DMS153 (cell line): ENCODE measurements at regions not wholly inside any gene's neighbourhood (a gene's known extent, or its start where the extent isn't known, plus 50 kb on each side); places are given as distances from the start of the nearest gene placed in this dataset.

Source experiments
- DNase-seq: peaks from one replicate; lab custom pipeline; 2025; lab: John Stamatoyannopoulos, UW

GRCh38 chr3:124243177-124243859 is 251.4 kb upstream of the ROPN1 start:
- DNase-seq, result peak; percentile 75

DNA sequence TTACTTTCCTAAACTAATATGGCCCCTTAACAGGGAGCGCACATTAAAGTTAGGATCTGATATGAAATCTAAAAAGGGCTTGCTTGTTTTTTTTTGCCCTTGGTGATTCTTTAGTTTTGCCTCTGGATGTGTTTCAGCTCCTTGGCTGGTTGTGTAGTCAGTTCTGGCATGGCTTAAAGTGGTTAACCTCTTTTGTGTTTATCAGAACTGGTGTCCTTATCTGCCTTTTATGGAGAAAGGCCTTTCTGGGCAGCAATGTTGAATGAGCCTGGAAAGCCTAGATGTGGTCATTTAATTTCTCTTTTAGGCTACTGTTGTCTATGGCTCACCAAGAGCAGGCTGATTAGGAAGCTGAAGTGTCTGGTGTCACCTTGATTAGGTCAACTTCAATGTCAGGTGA is 254.5 kb upstream of the ROPN1 start:
- no peak for DNase-seq

GRCh38 chr3:124246949-124247348 is 255.0 kb upstream of the ROPN1 start:
- peak; percentile 37 for DNase-seq

- no peak for DNase-seq
Measured at GRCh38 chr3:124248471-124249028, 256.6 kb upstream of the ROPN1 start.

DNA sequence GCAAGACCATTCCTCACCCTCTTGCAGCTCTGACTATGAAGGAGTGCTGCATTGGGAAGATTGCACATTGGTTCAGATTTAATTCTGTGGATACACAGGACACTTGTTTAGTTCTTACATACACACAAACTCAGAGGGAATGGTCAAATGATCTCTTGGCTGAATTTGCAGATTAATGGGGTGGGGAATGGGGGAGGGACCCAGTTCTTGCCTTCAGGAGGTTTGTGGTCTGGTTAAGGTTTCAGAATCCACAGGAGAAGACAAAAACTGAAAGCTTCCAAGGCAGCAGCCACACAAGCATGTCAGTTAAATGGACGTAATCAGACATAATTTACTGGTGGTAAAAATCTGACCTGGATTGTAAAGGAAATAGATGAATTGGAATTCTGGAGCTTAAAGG is 257.1 kb upstream of the ROPN1 start:
- DNase-seq, result no peak

DNA sequence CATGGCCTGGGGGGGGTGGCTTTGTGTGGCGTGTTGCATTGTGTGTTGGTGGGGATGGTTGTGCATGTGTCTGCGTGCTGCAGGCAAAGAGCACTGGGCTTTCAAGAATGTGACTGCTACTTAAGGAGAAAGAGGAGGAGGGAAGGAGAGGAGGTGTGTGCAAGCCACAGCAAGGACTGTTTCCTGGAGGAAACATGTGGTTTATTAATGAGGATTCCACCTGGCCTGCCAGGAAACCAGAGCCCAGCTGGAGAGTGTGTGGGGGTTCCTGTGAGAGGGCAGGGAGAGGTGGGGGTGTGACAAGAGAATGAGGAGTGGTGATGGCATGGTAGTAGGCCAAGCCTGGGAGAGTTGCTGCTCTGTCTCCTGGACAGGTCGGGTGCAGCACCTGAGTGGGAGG is 258.1 kb upstream of the ROPN1 start:
- DNase-seq, result no peak

GRCh38 chr3:124256156-124256555 is 264.2 kb upstream of the ROPN1 start:
- no peak for DNase-seq

DNA sequence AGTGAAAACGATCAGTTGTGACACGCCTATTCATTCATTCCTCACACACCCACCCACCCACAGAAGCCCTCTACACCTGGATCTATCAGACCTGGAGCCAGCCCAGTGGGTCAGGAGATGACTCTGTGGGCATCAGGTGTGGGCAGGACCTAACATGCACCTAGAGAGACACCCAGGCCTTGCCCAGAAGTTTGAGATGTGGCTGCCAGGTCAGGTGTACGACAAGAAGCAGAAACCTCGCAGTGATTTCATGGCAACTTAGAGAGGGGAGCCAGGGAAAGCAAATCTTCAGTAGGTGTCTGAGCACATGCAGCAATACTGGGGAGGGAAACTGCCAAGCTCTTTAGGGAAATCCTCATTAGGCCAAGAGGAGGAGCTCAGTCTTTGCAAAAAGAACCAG is 264.7 kb upstream of the ROPN1 start:
- no peak for DNase-seq

- no peak for DNase-seq
Measured at GRCh38 chr3:124257336-124257864, 265.5 kb upstream of the ROPN1 start.

GRCh38 chr3:124258057-124258500 is 266.2 kb upstream of the ROPN1 start:
- peak; percentile 15 for DNase-seq

- no peak for DNase-seq
Measured at GRCh38 chr3:124260206-124260915, 268.4 kb upstream of the ROPN1 start.

DNA sequence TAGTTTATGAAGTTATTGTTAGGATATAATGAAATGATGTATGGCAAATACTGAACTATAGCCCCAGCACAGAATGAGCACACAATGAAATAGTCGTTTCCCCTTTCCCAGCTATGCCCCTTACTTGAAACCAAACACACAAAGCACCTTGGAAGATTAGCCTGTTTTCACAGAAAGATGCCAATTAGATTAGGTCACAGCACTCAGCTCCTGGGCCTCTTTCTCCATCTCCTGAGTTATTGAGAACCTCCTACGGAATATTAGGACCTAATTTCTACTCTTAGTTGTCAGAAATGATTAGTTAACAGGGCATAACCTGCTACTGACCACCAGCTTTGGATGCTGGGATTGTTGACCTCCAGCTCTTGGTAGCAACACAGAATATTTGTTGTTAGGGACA is 269.4 kb upstream of the ROPN1 start:
- DNase-seq, result no peak

GRCh38 chr3:124263168-124263567 is 271.2 kb upstream of the ROPN1 start:
- DNase-seq, result peak; percentile 40

DNA sequence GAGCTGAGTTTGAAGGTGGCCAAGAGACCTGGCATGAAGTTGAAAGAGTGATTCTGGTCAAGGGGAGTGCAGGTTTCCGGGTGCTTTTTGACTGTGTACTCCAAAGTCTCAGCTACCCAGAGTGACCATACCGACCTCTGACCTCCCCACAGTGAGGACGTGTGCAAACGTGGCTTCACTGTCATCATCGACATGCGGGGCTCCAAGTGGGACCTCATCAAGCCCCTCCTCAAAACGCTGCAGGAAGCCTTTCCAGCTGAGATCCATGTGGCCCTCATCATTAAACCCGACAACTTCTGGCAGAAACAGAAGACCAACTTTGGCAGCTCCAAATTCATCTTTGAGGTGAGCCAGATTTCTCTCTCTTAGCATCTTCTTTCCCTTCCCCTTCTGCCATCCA is 272.4 kb upstream of the ROPN1 start:
- DNase-seq, result no peak

GRCh38 chr3:124266487-124266886 is 274.6 kb upstream of the ROPN1 start:
- DNase-seq, result peak; percentile 94

DNA sequence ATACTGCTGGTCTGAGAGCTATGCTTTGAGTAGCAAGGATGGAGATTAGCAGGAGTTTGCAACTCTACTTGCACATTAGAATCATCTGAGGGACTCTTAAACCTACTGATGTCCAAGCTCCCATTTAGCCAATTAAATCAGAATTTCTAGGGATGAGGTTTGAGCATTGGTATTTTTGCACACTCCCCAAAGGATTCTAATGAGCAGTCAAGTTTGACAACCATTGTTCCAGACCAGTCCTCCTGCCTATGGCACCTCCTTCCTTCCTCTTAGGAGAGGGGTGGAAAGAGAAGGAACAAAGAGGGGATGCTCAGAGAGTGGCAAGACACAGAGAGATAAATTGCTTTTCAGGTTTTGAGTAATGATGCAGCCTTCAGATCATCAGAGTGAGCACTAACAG is 275.5 kb upstream of the ROPN1 start:
- DNase-seq, result no peak

GRCh38 chr3:124268355-124268754 is 276.4 kb upstream of the ROPN1 start:
- DNase-seq, result no peak

GRCh38 chr3:124269619-124270018 is 277.7 kb upstream of the ROPN1 start:
- no peak for DNase-seq

DNA sequence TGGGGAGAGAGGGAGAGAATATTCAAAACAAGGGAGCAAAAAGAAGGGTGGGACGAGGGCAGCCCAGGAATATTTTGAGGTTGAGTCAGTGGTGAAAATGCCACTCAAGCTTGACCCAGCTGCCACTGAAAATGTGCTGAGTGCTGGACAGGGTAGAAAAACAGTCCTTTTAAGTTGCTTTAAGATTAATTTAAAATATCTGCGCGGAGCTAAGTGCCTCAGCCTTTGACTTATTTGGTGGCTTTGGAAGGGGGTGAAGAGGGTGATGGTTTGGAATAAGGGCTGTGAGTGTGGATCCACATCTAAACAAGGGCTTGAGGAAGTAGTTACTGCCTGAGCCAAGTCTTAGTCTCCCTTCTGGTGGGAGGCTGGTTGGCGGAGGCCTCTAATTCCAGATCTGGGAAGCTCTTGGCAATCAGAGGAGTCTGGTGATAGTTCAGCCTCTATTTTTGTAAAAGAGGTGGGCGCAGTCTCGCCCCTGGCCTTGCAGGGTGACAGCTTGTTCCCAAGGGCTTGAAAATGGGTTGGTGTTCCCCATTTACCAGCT is 280.8 kb upstream of the ROPN1 start:
- DNase-seq, result no peak

GRCh38 chr3:124273651-124274050 is 281.7 kb upstream of the ROPN1 start:
- DNase-seq, result no peak

DNA sequence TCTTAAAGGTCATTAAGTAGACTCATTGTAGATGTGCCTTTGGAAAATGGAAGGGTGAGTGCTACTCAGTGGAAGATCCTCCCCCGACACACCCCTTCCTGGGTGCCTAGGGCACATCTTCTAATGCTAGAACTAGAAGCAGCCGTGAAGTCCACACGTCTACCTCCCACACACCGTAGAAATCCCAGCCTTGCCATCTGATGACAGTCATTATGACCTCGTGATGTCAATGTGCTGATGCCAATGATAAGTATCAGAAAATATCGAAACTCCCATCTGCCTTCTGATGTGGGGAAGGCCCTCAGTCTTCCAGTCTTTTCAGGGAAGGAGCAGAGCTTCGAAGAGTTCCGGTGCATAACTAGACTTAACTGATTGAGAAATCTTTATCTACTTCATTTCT is 282.1 kb upstream of the ROPN1 start:
- DNase-seq, result no peak

- no peak for DNase-seq
Measured at GRCh38 chr3:124275412-124275811, 283.5 kb upstream of the ROPN1 start.

DNA sequence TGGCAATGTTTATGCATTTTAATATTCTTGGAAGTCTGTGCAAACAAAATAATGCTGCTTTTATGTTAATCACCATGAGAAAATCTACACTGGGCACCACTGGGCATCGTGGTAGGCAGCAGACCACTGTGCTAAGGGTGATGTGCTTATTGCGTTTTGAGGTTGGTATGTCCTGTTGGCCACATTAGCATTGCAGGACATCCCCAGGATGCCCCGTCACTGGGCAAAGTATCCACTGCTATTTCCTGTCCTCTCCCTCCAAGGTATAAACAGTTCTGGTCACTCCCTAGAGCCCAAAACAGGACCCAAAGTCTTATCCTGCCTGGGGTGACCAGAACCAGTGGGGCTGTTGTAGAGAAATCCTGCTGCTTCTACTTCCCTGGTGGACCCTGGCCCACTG is 284.2 kb upstream of the ROPN1 start:
- DNase-seq, result no peak
